HG02571 (cell line): ENCODE measurements at regions not wholly inside any gene's neighbourhood (a gene's known extent, or its start where the extent isn't known, plus 50 kb on each side); places are given as distances from the start of the nearest gene placed in this dataset.
"Not testable (repeated sequence)": the region's sequence is repeated elsewhere in the genome, so short reads cannot be mapped to it uniquely, and the experiment has no call there.

ENCODE experiments used
- ATAC-seq: cut with Tn5 transposase; IDR thresholded peaks from one replicate; pipeline ENCODE4 v1.9.1; 2021; ENCODE audit warnings: mild to moderate bottlenecking, moderate library complexity; ENCODE audit not compliant: unreplicated experiment

- no peak for ATAC-seq
These were observed 381.8 kb downstream of the MLLT3 start for GRCh38 chr9:20240498-20240897.

- no peak for ATAC-seq
These were observed 383.4 kb downstream of the MLLT3 start for GRCh38 chr9:20238921-20239320.

DNA sequence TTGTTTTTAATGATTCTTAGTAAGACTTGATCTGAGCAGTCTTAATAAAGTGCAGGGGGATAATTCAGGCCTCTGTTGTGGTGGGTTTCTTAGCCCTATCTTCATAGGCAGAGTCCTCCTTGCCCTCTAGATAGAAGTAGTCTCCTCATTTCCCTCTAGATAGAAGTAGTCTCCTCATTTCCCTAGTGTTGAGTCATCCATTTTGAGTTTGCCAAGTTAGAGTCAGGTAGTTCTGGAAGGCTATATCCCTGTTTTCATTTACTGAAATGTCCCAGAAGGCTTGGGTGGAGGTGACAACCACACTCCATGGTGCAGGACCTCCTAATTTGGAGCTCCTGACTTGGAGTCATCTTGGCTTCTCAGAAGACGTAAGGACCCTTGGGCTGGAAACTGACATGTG is 384.6 kb downstream of the MLLT3 start:
- ATAC-seq: no peak

DNA sequence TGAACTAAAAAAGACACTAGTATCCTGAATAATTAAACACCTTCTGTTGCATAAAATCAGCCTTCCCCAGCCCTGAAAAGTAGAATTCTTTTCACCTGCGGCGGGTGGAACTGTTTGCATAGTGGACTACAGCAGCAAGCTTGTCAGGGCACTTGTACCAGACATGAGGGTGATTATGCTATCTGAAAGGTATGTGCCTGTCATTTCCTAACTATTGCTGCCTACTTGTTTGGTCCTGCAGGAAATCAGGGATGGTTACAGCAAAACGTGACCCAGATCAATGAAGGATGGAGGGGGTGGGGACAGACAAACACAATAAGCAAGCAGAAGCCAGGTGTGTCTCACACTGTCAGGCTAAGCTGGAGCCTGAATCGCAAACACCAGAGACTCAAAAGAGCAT is 385.6 kb downstream of the MLLT3 start:
- no peak for ATAC-seq

- not testable (repeated sequence) for ATAC-seq
These were observed 387.1 kb downstream of the MLLT3 start for GRCh38 chr9:20235206-20235605.

- no peak for ATAC-seq
These were observed 394.2 kb downstream of the MLLT3 start for GRCh38 chr9:20228096-20228495.

DNA sequence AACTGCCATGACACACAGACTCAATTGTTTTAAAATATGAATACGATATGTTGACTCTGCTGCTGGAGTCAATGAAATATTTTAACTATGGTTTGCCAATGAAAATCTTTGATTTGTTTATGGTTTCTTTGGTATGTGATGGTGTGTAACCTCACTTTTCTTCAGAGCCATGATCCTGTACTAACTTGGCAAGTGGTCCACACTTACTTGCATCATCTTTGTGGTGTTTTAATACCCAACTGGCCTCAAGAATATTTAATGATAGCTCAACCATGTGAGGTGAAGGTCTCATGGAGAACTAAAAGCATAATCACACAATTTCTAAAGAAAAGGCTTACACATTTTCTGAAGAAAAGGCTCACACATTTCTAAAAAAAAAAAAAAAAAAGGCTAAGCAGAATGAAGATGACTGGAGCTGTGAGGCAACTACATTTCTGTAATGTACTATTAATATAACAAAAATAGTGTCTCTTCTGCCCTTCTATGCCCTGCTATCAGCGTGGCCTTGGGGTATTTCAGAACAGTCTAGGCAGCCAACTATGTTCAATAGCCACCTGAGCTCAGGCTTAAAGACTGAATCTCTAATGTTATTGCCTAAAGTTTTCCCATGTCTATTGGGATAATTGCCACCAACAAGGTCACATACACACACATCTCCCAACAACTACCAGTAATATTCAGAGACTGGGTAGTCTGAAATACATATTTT is 395.0 kb downstream of the MLLT3 start:
- no peak for ATAC-seq

- ATAC-seq: no peak
These were observed 396.0 kb downstream of the MLLT3 start for GRCh38 chr9:20226345-20226744.

- no peak for ATAC-seq
These were observed 396.5 kb downstream of the MLLT3 start for GRCh38 chr9:20225826-20226225.

DNA sequence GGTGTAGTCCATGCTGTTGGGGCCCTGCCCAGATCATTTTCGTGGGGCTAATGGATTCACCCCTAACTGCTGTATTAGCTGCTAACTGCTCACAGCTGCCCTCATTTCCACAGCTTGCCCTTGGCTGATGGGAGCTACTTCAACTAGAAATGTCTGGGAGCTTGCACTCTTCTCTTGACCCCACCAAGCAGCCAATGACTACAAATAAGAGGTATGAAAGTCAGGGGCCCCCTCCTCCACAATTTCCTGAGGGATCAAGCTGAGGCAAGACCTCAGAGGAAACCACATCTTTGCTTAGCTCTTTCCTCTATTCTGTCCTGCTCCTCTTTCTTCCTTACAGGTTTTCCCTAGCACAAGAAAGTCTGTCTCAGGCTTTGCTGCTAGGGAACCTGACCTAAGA is 397.5 kb downstream of the MLLT3 start:
- no peak for ATAC-seq

DNA sequence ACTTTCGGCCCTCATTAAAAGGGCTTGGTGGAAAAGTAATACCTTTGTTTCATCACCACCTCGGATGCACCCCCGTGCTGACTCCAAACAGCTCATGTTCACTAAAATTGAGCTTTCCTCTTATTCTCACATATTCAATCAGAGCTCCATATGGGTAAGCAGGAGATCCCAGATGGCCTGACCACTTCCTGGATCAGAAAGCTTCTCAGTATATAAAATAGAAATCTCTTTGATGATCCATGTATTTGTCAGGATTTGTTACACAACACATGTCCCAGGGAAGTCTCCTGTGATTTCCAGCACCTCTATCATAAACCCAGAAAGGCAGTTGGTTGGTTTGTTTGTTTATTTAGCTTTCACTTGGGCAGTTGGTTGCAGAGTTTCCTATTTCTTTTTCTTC is 402.0 kb downstream of the MLLT3 start:
- no peak for ATAC-seq

- no peak for ATAC-seq
These were observed 402.9 kb downstream of the MLLT3 start for GRCh38 chr9:20219437-20219836.

- no peak for ATAC-seq
These were observed 404.7 kb downstream of the MLLT3 start for GRCh38 chr9:20217596-20217995.

- ATAC-seq: no peak
These were observed 405.9 kb downstream of the MLLT3 start for GRCh38 chr9:20216438-20216837.

- no peak for ATAC-seq
These were observed 406.7 kb downstream of the MLLT3 start for GRCh38 chr9:20215552-20215951.

DNA sequence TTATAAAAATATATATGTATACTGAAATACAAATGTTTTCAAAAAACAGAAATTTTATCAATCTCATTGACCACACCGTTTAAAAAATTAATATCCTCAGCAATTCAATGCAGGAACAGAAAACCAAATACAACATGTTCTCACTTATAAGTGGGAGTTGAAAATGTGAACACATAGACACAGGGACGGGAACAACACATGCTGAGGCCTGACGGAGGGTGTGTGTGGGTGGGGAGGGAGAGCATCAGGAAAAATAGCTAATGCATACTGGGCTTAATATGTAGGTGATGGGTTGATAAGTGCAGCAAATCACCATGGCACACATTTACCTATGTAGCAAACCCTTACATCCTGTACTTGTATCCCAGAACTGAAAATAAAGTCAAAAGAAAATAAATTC is 409.5 kb downstream of the MLLT3 start:
- ATAC-seq: no peak

DNA sequence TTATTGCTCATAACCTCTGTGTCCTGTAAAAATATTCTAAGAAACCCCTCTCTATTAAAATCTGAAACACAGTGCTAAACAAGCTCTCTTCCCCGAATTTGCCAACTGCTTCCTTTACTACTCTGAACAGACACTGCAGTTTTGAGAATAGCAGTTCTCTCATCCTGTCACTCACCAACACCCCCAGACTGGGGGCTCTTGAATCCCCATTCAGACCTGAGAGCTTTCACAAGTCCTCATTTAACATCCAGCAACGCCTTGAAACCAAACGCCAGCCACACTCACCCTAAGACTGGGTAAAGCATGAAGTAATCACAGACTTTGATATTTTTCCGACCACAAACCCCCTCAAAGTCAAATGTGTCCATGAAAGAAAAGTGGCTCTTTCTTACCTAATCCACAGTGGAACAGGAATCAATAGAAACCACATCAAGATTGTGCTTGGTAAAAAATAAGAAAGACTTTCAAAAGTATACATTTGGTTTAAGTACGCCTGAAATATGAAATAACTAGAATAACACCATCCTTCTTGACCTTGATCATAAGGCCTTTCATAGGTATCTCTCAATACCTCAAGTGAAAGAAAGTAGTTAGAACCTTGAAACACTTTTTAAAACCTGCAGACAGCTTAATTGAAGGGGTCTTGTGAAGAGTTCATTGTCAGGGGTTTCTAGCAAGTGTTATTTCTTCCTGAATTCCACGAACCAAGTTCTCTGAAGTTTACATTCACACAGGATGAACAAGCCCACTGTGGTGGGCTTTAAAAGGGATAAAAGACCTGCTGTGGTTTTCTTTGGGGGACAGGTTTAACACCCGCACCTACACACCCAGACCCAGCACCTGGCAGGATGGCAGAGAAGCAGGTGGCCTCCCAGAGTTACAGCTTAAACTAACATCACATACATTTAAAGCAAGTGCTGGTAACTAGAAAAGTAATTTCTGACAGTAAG is 412.6 kb downstream of the MLLT3 start:
- peak; percentile 58 for ATAC-seq

- ATAC-seq: no peak
These were observed 413.3 kb downstream of the MLLT3 start for GRCh38 chr9:20208961-20209371.

DNA sequence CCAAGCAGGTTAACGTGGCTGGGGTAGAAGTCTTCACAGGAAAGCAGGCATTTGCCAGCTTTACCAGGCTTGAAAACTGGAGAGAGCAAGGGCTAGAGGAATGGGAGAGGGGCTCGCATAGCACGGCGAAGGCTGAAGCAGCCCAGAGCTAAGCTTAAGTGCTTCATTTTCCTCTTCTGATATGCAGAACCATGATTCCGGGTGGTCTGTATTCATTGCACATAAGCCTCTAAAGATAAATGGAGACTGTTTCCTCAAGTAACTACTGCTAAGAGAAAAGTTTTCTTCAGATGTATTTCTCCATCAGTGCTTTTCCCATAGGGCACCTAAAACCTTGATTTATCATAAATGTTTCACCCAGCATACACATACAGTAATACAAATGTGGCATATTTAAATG is 414.1 kb downstream of the MLLT3 start:
- ATAC-seq: no peak

- no peak for ATAC-seq
These were observed 415.1 kb downstream of the MLLT3 start for GRCh38 chr9:20207176-20207575.

DNA sequence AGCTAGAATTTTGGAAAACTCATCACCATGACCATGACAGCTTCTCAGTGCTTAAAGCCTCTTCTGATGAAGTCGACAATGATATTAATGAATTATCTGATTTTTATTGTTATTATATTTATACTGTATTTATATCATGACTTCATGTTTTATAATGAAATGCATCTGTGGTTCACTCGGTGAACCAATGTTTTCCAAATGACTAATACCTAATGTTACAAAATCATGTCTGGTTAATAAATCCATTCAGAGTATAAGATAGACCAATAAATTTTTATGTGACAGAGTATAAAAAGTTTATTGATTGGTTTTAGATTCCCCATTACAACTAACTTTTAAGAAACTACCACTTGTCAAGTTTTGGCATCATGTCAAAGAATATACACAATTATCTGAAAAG is 416.5 kb downstream of the MLLT3 start:
- ATAC-seq: no peak

GRCh38 chr9:20200991-20201431 is 412.2 kb upstream of the SLC24A2 start:
- ATAC-seq: no peak
